ENCODE measurements at regions not wholly inside any gene's neighbourhood (a gene's known extent, or its start where the extent isn't known, plus 50 kb on each side); places are given as distances from the start of the nearest gene placed in this dataset.
"Not testable (repeated sequence)": the region's sequence is repeated elsewhere in the genome, so short reads cannot be mapped to it uniquely, and the experiment has no call there.

DNA sequence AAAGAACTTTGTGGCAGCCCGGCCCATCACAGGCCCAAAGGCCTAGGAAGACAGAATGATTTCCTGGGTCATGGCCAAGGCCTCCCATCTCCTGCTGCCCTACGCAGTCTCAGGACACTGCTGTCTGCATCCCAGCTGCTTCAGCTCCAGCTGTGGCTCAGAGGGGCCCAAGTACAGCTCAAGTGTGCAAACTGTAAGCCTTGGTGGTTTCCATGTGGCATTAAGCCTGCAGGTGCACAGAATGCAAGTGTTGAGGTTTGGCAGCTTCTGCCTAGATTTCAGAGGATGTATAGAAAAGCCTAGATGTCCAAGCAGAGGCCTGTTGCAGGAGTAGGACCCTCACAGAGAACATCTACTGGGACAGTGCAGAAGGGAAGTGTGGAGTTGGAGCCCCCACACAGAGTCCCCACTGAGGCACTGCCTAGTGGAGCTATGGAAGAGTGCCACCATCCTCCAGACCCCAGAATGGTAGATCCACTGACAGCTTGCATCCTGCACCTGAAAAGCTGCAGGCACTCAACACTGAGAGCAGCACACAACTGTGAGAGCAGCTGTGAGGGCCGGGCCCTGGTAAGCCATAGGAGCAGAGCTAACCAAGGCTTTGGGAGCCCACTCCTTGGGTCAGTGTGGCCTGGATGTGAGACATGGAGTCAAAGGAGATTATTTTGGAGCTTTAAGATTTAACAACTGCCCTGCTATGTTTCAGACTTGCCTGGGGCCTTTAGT lies 208.2 kb upstream of the CMC1 start:
- DNase-seq (ENCODE audit: low spot score) = no peak

DNA sequence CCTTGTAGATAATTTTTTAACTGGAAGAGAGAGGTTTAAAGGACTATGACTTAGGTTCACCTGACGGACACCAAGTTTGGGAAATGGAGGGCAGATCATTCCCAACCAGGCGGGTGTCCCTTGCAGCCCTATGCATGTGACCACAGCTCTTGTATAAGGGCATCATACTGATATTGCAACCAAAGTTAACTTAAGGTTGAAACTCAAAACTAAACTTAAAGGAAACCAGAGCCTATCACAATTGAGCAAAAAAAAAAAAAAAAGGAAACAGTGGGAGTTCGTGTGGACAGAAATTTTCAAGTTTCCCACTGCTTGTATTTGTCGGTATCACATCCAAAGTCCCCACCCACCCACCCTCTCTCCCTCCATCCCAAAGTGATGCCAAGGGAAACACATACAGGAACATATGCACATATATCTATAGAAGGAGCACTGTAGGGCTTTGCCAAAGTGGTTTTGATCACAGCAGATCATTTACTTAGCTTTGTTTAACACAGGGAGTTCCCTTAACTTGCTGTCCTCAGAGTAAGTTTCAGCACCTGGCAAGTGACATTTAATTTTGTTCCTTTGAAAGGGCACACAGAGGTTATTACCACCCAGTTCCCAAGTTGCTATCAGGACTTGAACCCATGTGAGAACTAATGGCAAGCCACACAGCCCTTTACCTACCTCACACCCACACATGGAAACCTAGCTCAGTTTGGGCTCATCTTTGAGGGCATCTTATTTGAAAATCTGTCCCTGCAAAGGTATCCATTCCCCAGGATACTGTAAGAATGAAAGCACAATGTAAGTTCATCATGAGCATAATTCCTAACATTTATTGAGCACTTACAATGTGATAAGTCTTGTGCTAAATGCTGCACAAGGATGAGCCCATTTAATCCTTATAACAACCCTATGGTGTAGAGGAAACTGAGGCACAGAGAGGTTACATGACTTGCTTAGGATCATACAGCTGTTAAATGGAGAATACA lies 204.5 kb upstream of the CMC1 start:
- no peak for DNase-seq (ENCODE audit: low spot score)

DNA sequence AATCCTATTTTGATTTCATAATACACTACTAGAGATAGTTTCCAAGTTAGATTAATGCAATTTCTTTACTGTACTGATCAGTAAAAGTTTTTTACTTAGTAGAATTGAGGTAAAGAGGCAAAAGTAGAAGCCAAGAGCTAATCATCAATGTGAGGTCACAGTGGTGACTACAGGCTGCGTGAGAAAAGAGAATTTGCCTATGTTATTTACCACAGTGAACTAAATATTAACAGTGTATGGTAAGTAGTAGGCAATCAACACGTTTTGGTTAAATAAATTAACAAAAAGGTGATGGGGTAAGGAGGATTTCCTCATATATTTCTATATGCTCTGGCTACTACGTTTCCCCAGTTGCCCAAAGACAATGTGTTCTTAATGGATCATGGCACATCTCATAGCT lies 202.2 kb upstream of the CMC1 start:
- DNase-seq (ENCODE audit: low spot score) = no peak

DNA sequence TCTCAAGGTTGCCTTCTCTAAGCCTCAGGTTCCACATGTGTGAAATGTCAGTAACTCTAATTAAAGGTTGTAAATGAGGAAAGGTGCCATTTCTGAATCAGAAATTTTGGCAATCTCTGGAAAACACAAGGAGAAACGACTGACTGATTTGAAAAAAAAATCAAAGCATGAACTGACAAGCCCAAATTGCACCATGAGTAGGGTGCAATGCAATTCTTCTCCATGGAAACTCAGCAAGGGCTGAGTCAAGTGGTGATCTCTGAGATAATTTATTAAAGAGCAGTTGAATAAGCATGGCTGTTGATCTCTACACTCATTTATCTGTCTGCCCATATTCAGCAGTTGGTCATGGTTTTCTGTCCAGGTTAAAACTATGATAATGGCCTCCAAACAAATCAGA lies 201.6 kb upstream of the CMC1 start:
- DNase-seq (ENCODE audit: low spot score) = no peak

DNA sequence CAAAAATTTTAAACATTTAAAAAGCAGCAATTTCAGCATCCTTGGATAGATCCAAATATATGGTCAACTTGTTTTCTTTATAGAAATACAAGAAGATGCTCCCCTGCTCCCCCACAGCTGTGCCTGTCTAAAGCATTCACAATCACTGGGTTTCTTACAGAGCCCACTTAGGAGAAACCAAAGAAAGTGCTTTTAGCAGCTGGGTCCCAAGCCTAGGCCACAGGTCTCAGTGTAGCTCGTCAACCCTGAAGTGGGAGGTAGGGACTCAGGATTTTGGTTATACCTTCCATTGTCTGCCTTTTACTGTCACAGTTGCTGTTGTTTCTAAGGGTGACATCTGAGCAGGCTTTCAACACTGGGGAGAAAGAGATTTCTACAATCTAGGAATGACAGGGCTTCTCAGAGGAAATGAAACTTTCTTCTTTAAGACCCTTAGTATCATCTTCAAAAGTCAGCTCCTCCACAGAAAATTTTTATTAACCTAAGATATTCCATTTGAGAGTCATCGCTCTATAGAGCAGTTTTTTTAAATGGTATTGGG lies 199.3 kb upstream of the CMC1 start:
- no peak for DNase-seq (ENCODE audit: low spot score)

DNA sequence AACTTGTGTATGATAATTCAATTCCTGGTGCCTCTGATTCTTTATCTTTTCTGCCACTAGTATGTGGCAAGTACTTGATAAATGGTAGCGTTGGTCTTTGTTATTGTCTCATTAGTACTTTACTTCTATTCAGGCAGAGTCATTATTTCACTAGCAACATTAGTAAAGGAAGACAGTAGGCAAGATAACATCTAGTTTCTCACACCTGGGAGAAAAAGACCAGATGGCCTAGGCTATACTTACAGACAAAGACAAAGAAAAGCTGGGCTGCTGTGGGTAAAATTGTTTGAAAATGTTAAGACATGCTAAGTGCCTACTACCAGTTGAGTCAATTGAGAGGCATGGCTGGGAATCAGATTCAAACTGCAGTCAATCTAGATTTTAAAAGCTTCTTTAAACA lies 198.7 kb upstream of the CMC1 start:
- DNase-seq (ENCODE audit: low spot score) = no peak

DNA sequence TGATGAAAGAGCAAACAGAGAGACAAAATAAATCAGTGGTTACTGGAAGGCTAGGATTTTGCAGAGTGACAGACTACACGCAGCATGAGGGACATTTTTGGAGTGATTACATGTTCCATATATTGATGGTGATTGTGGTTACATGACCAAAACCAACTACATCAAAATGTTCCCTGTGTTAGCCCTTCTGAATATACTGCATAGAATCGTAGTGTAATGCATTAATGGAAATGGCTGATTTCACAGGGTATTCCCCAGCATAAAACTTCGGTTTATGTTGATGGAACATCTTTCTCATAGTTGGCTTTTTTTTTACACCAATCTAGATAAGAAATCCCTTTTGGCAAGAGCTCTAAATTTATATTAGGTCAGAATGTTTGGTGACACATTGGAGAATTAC lies 191.3 kb upstream of the CMC1 start:
- DNase-seq (ENCODE audit: low spot score) = no peak

DNA sequence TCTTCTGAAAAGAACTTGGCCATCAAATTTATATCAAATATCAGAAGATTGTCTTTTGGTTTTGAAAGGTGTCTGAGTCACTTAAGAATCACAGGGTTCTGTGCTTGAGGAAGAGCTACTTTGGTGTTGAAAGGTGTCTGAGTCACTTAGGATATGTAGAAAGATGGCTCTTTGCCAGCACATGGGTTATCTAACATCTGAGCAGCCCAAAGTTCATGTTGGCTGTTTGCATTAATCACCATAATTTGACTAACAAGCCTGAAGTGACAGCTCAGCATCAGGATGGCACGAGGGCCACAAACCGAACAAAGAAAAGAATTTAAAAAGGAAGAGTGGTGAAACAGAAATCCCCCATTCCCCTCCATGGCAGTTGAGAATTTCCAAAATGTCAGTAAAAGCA lies 190.5 kb upstream of the CMC1 start:
- DNase-seq (ENCODE audit: low spot score) = peak; percentile 85

DNA sequence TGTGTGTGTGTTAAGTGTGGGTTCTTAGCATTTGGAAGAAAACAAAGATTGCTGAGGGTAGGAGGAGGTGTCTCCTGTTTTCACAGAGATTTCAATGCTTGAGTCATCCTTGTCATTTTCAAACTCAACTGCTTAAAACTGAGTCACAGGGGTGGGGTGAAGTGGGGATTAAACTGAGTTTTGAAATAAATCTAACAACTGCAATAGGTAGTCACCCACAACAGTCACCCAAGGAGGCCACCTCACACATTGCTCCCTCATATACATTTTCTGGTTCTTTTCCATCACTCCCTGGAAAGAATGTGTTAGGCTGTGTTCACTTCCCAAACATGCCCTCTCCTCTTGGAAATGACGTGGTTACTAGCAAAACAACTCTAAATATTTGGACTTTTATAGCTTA lies 187.7 kb upstream of the CMC1 start:
- DNase-seq (ENCODE audit: low spot score) = peak; percentile 86

DNA sequence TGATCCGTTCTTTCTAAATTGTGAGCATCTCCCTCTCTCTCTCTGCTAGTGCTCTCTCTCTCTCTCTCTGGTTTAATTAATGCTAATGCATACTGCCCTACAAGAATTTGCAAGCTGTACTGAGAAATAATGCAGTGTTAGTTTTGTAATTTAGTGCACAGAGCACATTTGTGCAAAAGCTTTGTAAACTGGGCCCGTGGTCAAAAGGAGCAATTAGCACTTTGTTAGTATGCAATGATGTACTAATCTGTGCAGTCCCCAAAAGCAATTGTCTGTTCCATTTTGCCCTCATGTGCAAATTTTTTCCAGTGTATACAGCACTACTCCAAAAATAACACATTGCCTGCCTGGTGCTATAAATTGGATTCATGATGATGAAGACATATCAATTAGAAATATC lies 184.6 kb upstream of the CMC1 start:
- DNase-seq (ENCODE audit: low spot score) = no peak

DNA sequence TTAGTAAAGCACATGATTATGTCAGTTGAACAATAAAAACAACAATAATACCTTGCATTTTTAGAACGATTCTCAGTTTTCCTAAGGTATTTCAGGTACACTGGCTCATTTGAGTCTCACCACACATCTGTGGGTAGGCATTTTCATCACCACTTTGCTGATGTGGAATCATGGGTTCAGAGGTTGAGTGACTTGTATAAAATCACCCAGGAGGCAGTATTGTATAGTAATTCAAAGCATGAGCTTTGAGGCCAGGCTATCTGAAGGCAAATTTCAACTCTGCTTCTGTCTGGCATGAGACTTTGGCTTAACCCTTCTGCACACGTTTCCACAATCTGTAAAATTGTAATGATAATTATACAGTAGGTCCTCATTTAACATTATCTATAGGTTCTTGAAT lies 183.9 kb upstream of the CMC1 start:
- no peak for DNase-seq (ENCODE audit: low spot score)

DNA sequence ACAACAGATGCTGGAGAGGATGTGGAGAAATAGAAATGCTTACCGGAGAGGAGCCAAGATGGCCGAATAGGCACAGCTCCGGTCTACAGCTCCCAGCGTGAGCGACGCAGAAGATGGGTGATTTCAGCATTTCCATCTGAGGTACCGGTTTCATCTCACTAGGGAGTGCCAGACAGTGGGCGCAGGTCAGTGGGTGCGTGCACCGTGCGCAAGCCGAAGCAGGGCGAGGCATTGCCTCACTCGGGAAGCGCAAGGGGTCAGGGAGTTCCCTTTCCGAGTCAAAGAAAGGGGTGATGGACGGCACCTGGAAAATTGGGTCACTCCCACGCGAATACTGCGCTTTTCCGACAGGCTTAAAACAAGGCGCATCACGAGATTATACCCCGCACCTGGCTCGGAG lies 182.2 kb upstream of the CMC1 start:
- DNase-seq (ENCODE audit: low spot score) = not testable (repeated sequence)

DNA sequence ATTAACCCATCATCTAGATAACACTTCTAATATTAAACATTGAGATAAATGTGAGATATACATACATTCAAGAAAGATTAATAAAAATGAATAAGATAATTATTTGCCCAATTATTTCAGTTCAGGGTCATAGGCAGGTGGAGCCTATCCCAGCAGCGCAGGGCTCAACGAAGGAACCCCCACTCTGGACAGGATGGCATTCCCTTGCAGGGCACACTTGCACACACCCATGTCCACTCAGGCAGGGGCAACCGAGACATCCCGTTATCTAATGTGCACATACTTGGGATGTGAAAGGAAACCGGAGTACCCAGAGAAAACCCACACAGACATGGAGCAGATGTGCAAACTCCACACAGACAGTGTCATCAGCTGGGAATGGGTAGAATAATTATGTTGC lies 175.4 kb upstream of the CMC1 start:
- no peak for DNase-seq (ENCODE audit: low spot score)

DNA sequence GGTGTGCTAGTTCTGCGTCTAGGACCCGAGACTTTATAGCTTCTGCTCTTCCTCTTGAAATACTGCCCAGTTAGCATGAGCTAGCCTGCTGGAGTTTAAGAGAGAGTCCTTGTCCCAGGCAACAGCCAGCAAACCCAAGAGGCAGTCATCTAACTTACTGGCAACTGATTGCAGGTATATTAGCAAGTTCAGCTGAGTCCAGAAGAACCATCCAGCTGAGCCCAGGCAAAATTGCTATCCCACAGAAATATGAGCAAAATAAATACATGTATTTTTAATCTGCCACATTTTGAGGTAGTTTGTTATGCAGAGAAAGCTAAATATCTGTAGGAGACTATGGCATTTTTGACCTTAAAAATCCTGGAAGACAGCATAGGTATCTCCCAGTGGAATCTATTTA lies 174.4 kb upstream of the CMC1 start:
- DNase-seq (ENCODE audit: low spot score) = no peak

DNA sequence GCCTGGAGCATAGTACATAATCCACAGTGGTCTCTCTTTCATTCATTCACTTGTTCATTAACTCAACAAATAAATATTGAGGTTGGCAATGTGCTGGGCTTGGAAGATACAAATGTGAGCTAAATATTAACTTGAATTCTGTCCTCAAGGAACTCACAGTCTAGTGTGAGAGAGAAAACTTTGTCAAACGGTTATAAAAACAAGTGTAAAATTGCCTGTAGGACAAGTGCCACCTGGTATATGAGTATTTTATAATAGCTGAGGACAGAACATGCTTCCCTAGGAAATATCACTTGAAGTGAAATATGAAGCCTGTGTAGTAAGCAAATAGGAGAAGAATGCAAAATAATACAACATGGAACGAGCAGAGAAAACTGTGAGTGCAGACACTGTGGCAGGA lies 173.1 kb upstream of the CMC1 start:
- no peak for DNase-seq (ENCODE audit: low spot score)

DNA sequence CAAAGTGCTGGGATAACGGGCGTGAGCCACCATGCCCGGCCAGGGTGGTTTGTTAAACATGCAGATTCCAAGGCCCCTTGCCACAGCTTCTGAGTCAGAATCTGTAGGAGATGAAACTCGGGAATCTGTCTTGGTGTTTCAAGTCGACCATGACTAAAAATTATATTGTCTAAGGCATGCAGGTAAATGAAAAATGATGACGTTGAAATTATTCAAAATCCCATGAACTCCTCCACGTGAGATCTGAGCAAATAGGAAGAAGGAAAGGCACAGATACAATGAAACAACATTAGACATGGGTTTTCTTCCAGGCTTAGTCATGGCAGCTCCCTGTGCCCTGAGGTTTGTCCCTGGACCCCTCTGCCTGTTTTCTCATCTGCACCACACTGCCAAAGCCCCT lies 172.0 kb upstream of the CMC1 start:
- DNase-seq (ENCODE audit: low spot score) = no peak

DNA sequence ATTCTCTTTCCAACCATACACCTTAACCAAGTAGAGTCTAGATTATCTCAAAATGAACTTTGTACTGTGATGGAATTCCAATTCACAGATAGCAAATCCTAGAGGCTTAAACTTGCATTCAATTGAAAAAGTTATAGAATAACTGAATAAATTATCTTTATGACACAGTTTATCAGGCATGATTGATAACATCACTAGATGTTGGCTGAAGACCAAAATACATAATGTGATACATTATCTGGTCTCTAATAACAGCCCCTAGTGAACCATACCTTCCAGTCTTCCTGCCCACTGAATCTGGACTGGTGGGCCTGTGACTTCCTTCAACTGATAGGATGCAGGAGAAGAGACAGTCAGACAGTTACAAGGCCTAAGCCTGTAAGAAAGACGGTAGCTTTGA lies 165.2 kb upstream of the CMC1 start:
- no peak for DNase-seq (ENCODE audit: low spot score)

DNA sequence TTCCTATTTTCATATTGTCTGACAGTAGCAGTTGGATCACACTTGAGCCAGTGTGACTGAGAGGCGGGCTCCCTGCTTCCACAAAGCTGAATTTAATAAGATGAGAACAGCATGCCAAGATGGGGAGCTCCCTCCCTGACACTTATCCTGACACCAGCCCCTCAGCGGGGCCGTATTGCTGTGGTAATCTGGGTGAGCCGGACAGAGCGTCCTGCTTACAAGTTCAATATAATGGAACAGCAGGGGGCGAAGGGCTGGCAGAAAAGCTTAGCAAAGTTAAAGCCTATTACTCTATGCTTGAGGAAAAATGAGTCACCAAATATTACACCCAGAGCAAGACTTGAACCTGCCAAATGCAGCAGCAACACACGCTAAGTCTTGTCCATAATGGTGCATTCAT lies 163.8 kb upstream of the CMC1 start:
- peak; percentile 25 for DNase-seq (ENCODE audit: low spot score)

DNA sequence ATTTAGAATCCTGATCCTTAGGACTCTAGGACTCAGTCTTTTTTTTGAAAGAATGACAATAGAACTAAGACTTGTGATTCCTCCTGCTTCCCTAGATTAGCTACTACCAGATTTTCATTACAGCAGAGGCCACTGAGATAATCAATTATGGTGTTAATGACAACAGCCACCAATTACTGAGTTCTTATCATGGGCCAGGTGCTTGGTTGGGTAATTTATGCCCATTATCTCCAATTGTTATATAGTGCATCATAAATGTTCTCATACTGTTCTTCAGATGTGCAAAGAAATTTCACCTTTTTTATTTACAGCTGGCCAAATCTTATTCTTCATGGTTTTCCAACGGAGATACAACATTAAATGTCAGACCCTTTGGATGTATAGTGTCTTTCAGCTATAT lies 162.9 kb upstream of the CMC1 start:
- no peak for DNase-seq (ENCODE audit: low spot score)

DNA sequence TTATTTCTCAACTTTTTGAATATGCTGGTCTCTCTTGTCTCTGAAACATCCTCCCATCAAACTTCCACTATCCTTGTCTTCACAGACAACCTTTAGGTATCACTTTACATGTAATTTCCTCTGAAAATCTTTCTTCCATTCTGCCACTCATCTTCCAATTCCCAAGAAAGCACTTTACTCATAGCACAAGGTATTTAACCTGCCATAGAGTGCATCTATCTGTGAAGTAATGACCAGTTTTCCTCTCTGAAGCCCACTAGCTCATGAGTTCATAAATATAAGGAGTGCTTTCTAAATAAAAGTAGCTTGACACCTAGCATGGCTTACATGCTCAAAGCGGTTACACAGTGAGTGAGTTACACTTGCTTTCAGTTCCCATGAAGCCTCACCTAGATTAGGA lies 160.7 kb upstream of the CMC1 start:
- DNase-seq (ENCODE audit: low spot score) = no peak

DNA sequence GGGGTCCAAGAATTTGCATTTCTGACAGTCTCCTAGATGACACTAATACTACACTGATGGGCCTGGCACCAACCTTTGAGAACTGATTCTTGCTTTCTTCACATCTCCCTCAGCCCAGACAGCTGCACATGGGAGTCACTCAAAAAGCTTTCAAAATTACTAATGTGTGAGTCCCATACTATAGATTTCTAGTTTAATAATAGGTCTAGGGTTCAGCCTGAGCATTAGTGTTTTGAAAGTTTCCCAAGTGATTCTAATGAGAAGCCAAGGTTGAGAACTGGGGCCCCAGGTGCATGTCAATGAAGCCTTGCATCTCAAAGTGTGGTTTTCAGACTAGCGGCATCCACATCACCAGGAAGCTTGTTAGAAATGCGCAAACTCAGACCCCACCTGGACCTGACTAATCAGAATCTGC lies 159.9 kb upstream of the CMC1 start:
- DNase-seq (ENCODE audit: low spot score) = no peak

DNA sequence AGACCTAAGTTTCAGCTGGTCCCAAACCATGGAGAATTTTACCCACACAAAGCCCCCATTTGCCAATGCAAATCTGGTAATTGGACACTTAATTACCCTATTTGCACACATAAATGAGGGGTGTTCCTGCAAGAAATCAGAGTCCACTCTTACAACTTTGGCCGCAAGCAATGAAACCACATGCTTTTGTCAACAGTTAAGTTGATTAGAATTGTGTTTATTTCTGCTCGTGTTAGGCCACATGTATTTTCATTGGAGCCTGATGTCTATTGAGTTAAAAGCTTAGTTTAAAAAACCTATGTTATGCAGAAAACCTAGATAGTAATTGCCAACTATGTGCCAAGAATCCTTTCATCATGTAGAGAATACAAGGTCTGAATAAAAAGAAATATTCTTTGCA lies 153.8 kb upstream of the CMC1 start:
- no peak for DNase-seq (ENCODE audit: low spot score)
